ENCODE measurements at regions not wholly inside any gene's neighbourhood (a gene's known extent, or its start where the extent isn't known, plus 50 kb on each side); places are given as distances from the start of the nearest gene placed in this dataset.

- H3K4me2 ChIP-seq (ENCODE audit: low read length) = peak overlapping the region; percentile 94
Observed at GRCh38 chr15:70319466-70319865, 221.7 kb upstream of the TLE3 start.

GRCh38 chr15:70318594-70319465, 221.1 kb upstream of the TLE3 start:
- H3K4me1 ChIP-seq (ENCODE audit: control insufficient read depth, low read length) = peaks cover 71% of the 10 kb centered on the region
- peak overlapping the region; percentile 98 for H3K27ac ChIP-seq (ENCODE audit: low read depth, low read length)
- TF ChIP-seq EZH2phosphoT487 (IDR thresholded peaks at IDR 0.05; ENCODE audit: borderline replicate concordance, low read length) (no peak), CTCF (IDR thresholded peaks at IDR 0.05; ENCODE audit: low read depth, low read length, poor library complexity, severe bottlenecking) (no peak)

More at GRCh38 chr15:70319466-70319865, 221.7 kb upstream of the TLE3 start:
- TF ChIP-seq CTCF (IDR thresholded peaks at IDR 0.05; ENCODE audit: low read depth, low read length, poor library complexity, severe bottlenecking) (peak; percentile 10), EZH2phosphoT487 (IDR thresholded peaks at IDR 0.05; ENCODE audit: borderline replicate concordance, low read length) (no peak)
- H3K27ac ChIP-seq (ENCODE audit: low read depth, low read length) = peak overlapping the region; percentile 98
- H3K36me3 ChIP-seq (ENCODE audit: control insufficient read depth, low read length) = no peaks in the 10 kb centered on the region
- no peaks in the 10 kb centered on the region for H3K27me3 ChIP-seq (ENCODE audit: control insufficient read depth, low read length)
- no peaks in the 10 kb centered on the region for H3K79me2 ChIP-seq (ENCODE audit: control insufficient read depth, low read length)
- H4K20me1 ChIP-seq (ENCODE audit: control insufficient read depth, insufficient read depth, low read depth, low read length) = no peaks in the 10 kb centered on the region
- H3K9me3 ChIP-seq (ENCODE audit: control insufficient read depth, insufficient read depth, low read length) = no peaks in the 10 kb centered on the region
- H3F3A ChIP-seq (ENCODE audit: control insufficient read depth, insufficient read depth) = peaks cover 28% of the 10 kb centered on the region
- no peaks in the 10 kb centered on the region for H3K9me2 ChIP-seq (replicated peaks; ENCODE audit: control insufficient read depth, low read length)
- H3K4me3 ChIP-seq (ENCODE audit: low read length) = peak overlapping the region; percentile 70
- H3K4me1 ChIP-seq (ENCODE audit: control insufficient read depth, low read length) = peaks cover 71% of the 10 kb centered on the region

GRCh38 chr15:70316059-70316600, 218.4 kb upstream of the TLE3 start:
- H3K36me3 ChIP-seq (ENCODE audit: control insufficient read depth, low read length) = no peaks in the 10 kb centered on the region
- peaks cover 28% of the 10 kb centered on the region for H3F3A ChIP-seq (ENCODE audit: control insufficient read depth, insufficient read depth)
- H3K27me3 ChIP-seq (ENCODE audit: control insufficient read depth, low read length) = no peaks in the 10 kb centered on the region
- no peak for TF ChIP-seq EZH2phosphoT487 (IDR thresholded peaks at IDR 0.05; ENCODE audit: borderline replicate concordance, low read length)
- TF ChIP-seq CTCF (IDR thresholded peaks at IDR 0.05; ENCODE audit: low read depth, low read length, poor library complexity, severe bottlenecking) = no peak
- no peak overlapping the region for H3K4me2 ChIP-seq (ENCODE audit: low read length)
- no peaks in the 10 kb centered on the region for H3K9me2 ChIP-seq (replicated peaks; ENCODE audit: control insufficient read depth, low read length)
- H4K20me1 ChIP-seq (ENCODE audit: control insufficient read depth, insufficient read depth, low read depth, low read length) = no peaks in the 10 kb centered on the region
- no peaks in the 10 kb centered on the region for H3K79me2 ChIP-seq (ENCODE audit: control insufficient read depth, low read length)
- no peaks in the 10 kb centered on the region for H3K9me3 ChIP-seq (ENCODE audit: control insufficient read depth, insufficient read depth, low read length)
- peaks cover 62% of the 10 kb centered on the region for H3K4me1 ChIP-seq (ENCODE audit: control insufficient read depth, low read length)
- no peak overlapping the region for H3K4me3 ChIP-seq (ENCODE audit: low read length)
- no peak overlapping the region for H3K27ac ChIP-seq (ENCODE audit: low read depth, low read length)

More at GRCh38 chr15:70318594-70319465, 221.1 kb upstream of the TLE3 start:
- peak overlapping the region; percentile 70 for H3K4me3 ChIP-seq (ENCODE audit: low read length)
- H3K36me3 ChIP-seq (ENCODE audit: control insufficient read depth, low read length) = no peaks in the 10 kb centered on the region
- H3K9me3 ChIP-seq (ENCODE audit: control insufficient read depth, insufficient read depth, low read length) = no peaks in the 10 kb centered on the region
- peaks cover 28% of the 10 kb centered on the region for H3F3A ChIP-seq (ENCODE audit: control insufficient read depth, insufficient read depth)
- H3K79me2 ChIP-seq (ENCODE audit: control insufficient read depth, low read length) = no peaks in the 10 kb centered on the region
- H3K4me2 ChIP-seq (ENCODE audit: low read length) = peak overlapping the region; percentile 94
- H4K20me1 ChIP-seq (ENCODE audit: control insufficient read depth, insufficient read depth, low read depth, low read length) = no peaks in the 10 kb centered on the region
- H3K9me2 ChIP-seq (replicated peaks; ENCODE audit: control insufficient read depth, low read length) = no peaks in the 10 kb centered on the region
- H3K27me3 ChIP-seq (ENCODE audit: control insufficient read depth, low read length) = no peaks in the 10 kb centered on the region
